OCI-LY7 (cell line): ENCODE measurements at regions not wholly inside any gene's neighbourhood (a gene's known extent, or its start where the extent isn't known, plus 50 kb on each side); places are given as distances from the start of the nearest gene placed in this dataset.

Experiments used
- BruUV-seq: library from RNA; stranded (reverse); fragments of 400-500 nt; replicated peaks from 2 replicates; lab custom pipeline; 2021; lab: Mats Ljungman, UMichigan
- CTCF ChIA-PET: fragments of 300-600 bp; sonication (Branson Sonifier 250); formaldehyde crosslinking; loops from one replicate; lab custom pipeline; 2022; ENCODE audit warnings: antibody characterized with exemption; ENCODE audit not compliant: unreplicated experiment; lab: Charles Lee
- POLR2A ChIA-PET: fragments of 300-600 bp; sonication (Branson Sonifier 250); formaldehyde crosslinking; loops from one replicate; lab custom pipeline; 2022; ENCODE audit warnings: antibody characterized with exemption; lab: Charles Lee
- DNase-seq: peaks from one replicate; pipeline ENCODE4 v3.0.0-alpha.2; 2015; ENCODE audit warnings: low spot score
- H2AFZ ChIP-seq: fragments of 200-600 bp; sonication (generic), shearing (Covaris generic); 2 replicates; pipeline ENCODE4 v1.6.1; 2014; ENCODE audit warnings: mild to moderate bottlenecking, antibody characterized with exemption, low read length, moderate library complexity
- H3K27ac ChIP-seq: fragments of 200-600 bp; sonication (generic); 2 replicates; pipeline ENCODE4 v1.5.1; 2014; ENCODE audit warnings: mixed run types, low read depth, mild to moderate bottlenecking, moderate library complexity, low read length, inconsistent platforms; ENCODE audit not compliant: poor library complexity, severe bottlenecking
- H3K36me3 ChIP-seq: fragments of 200-600 bp; sonication (generic); 2 replicates; pipeline ENCODE4 v1.6.1; 2014; ENCODE audit warnings: mild to moderate bottlenecking, antibody characterized with exemption, low read length, moderate library complexity, mixed read lengths; ENCODE audit not compliant: insufficient read depth
- H3K4me1 ChIP-seq: fragments of 200-600 bp; sonication (generic); 2 replicates; pipeline ENCODE4 v1.5.1; 2014; ENCODE audit warnings: mild to moderate bottlenecking, low read length; ENCODE audit not compliant: insufficient read depth, poor library complexity, severe bottlenecking
- H3K4me2 ChIP-seq: fragments of 200-600 bp; sonication (generic); 2 replicates; pipeline ENCODE4 v1.6.1; 2014; ENCODE audit warnings: mild to moderate bottlenecking, low read length
- H3K4me3 ChIP-seq: fragments of 200-600 bp; sonication (generic); 2 replicates; pipeline ENCODE4 v1.5.1; 2014; ENCODE audit warnings: mild to moderate bottlenecking, low read depth, low read length; ENCODE audit not compliant: poor library complexity, severe bottlenecking
- H3K79me2 ChIP-seq: fragments of 200-600 bp; sonication (generic); 2 replicates; pipeline ENCODE4 v1.6.1; 2016; ENCODE audit warnings: low read depth, mild to moderate bottlenecking, low read length, moderate library complexity, mixed read lengths; ENCODE audit not compliant: insufficient read depth
- H3K9me2 ChIP-seq: fragments of 200-600 bp; sonication (generic); 2 replicates; pipeline ENCODE4 v1.6.1; 2016; ENCODE audit warnings: mild to moderate bottlenecking, low read length, mixed read lengths; ENCODE audit not compliant: insufficient read depth
- H3K9me3 ChIP-seq: fragments of 200-600 bp; sonication (generic); 2 replicates; pipeline ENCODE4 v1.6.1; 2014; ENCODE audit warnings: mild to moderate bottlenecking, mixed run types, low read length, mixed read lengths
- H4K20me1 ChIP-seq: fragments of 200-600 bp; sonication (generic); 2 replicates; pipeline ENCODE4 v1.6.1; 2014; ENCODE audit warnings: mild to moderate bottlenecking, antibody characterized with exemption, low read length, moderate library complexity, mixed read lengths; ENCODE audit not compliant: insufficient read depth
- EZH2phosphoT487 ChIP-seq: fragments of 200-600 bp; sonication (generic); IDR thresholded peaks from 2 replicates; pipeline ENCODE4 v1.6.1; 2018; ENCODE audit warnings: low read depth, borderline replicate concordance, mild to moderate bottlenecking, mixed run types, antibody characterized with exemption, low read length, moderate library complexity, mixed read lengths
- intact Hi-C: fragments of 100-400 bp; cut with micrococcal nuclease; formaldehyde crosslinking; loops from one replicate; pipeline ENCODE4 v1.10.0; 2022; ENCODE audit not compliant: unreplicated experiment
- TF ChIP-seq, protein P1 (sequence below): fragments of 200-600 bp; sonication (generic); conservative IDR thresholded peaks from 2 replicates; pipeline ENCODE4 v1.5.1; 2014; ENCODE audit warnings: mild to moderate bottlenecking, antibody characterized with exemption, low read length, moderate library complexity, mixed read lengths

DNA sequence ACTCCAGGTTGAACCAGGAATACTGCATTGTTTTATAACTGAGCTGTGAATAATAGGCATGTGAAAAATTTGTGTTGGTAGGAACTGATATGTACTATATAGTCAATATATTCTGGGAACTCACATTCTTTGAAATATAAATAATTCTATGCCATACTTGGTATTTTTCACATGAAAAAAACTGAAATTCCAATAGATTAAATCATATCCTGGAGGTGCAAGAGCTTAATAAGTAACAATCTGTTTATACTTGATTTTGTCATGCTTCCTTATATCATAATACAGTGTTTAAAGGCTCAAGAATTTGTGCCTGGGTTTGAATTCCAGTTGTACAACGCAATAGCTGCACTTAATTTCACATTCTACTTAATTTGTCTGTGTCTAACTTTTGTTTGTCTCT lies 387.0 kb downstream of the USP25 start:
- H3K4me2 ChIP-seq: no peak overlapping the region
- intact Hi-C loops: no loop called here
- no peaks in the 10 kb centered on the region for H3K79me2 ChIP-seq
- ChIA-PET POLR2A (interaction anchor here (1.0 kb wide), 1 partner anchor 21 kb away, joined by 3 read pairs; no protein-coding TSS in a partner anchor), CTCF (no interaction called here)
- H3K9me3 ChIP-seq: no peaks in the 10 kb centered on the region
- H4K20me1 ChIP-seq: no peaks in the 10 kb centered on the region
- no peaks in the 10 kb centered on the region for H3K36me3 ChIP-seq
- DNase-seq: no peak
- TF ChIP-seq EZH2phosphoT487: no peak
- TF ChIP-seq, protein P1, sequence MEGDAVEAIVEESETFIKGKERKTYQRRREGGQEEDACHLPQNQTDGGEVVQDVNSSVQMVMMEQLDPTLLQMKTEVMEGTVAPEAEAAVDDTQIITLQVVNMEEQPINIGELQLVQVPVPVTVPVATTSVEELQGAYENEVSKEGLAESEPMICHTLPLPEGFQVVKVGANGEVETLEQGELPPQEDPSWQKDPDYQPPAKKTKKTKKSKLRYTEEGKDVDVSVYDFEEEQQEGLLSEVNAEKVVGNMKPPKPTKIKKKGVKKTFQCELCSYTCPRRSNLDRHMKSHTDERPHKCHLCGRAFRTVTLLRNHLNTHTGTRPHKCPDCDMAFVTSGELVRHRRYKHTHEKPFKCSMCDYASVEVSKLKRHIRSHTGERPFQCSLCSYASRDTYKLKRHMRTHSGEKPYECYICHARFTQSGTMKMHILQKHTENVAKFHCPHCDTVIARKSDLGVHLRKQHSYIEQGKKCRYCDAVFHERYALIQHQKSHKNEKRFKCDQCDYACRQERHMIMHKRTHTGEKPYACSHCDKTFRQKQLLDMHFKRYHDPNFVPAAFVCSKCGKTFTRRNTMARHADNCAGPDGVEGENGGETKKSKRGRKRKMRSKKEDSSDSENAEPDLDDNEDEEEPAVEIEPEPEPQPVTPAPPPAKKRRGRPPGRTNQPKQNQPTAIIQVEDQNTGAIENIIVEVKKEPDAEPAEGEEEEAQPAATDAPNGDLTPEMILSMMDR: no peak
- H3K27ac ChIP-seq: no peak overlapping the region
- no peaks in the 10 kb centered on the region for H3K9me2 ChIP-seq
- H2AFZ ChIP-seq: no peak overlapping the region
- no peak overlapping the region for H3K4me3 ChIP-seq
- no peaks in the 10 kb centered on the region for H3K4me1 ChIP-seq
- no TSS peak for BruUV-seq

DNA sequence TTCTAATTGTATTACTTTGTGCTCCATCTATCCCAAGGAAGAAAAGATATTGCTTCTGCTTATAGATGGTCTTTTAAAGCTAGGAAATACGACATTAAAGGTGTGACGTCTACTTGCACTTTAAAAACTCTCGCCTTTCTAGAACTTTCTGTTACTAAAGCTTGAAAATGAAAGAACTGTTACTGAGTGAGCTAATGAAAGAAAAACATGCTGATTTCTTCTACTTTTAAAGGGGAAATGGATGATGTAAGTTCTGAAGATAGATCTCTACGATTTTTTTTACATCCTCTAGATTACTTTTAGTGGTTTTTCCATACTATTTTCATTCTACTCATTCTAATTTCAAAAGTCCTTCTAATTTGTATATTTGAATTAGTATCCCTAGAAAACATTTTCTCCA lies 387.5 kb downstream of the USP25 start:
- Histone ChIP-seq H3K36me3 (no peaks in the 10 kb centered on the region), H3K9me2 (no peaks in the 10 kb centered on the region), H3K9me3 (no peaks in the 10 kb centered on the region), H4K20me1 (no peaks in the 10 kb centered on the region), H2AFZ (no peak overlapping the region), H3K4me2 (no peak overlapping the region), H3K4me1 (no peaks in the 10 kb centered on the region), H3K79me2 (no peaks in the 10 kb centered on the region), H3K27ac (no peak overlapping the region), H3K4me3 (no peak overlapping the region)
- BruUV-seq: no TSS peak
- POLR2A ChIA-PET: interaction anchor here (0.8 to 0.9 kb wide), 2 partner anchors 70 to 111 kb away, joined by 3 read pairs; no protein-coding TSS in a partner anchor
- no peak for TF ChIP-seq EZH2phosphoT487
- TF ChIP-seq, protein P1: no peak
- CTCF ChIA-PET: no interaction called here
- intact Hi-C loops: no loop called here
- no peak for DNase-seq

GRCh38 chr21:16117851-16118590 lies 388.2 kb downstream of the USP25 start:
- Histone ChIP-seq H3K36me3 (no peaks in the 10 kb centered on the region), H3K79me2 (no peaks in the 10 kb centered on the region), H3K27ac (no peak overlapping the region), H3K9me2 (no peaks in the 10 kb centered on the region), H3K4me3 (no peak overlapping the region), H3K4me2 (no peak overlapping the region), H4K20me1 (no peaks in the 10 kb centered on the region), H3K4me1 (no peaks in the 10 kb centered on the region), H2AFZ (no peak overlapping the region), H3K9me3 (no peaks in the 10 kb centered on the region)
- CTCF ChIA-PET: no interaction called here
- BruUV-seq: no TSS peak
- intact Hi-C loops: no loop called here
- TF ChIP-seq, protein P1: no peak
- TF ChIP-seq EZH2phosphoT487: no peak
- POLR2A ChIA-PET: interaction anchor here (0.8 to 1.0 kb wide), 3 partner anchors 13 to 112 kb away, joined by 3 read pairs; no protein-coding TSS in a partner anchor
- DNase-seq: no peak
